Liver (tissue), 8 donors: ENCODE measurements at regions not wholly inside any gene's neighbourhood (a gene's known extent, or its start where the extent isn't known, plus 50 kb on each side); places are given as distances from the start of the nearest gene placed in this dataset.

Source experiments
- DNase-seq: peaks from one replicate; pipeline ENCODE4 v3.0.0-alpha.2; 2017; ENCODE audit warnings: low spot score
- H3K27ac ChIP-seq, 2 donors: one replicate each; pipeline ENCODE4 v1.7.0; 2013; ENCODE audit warnings: inconsistent platforms in 2 of 2, low read length in 2 of 2, control low read depth in 1 of 2, low read depth in 1 of 2, mild to moderate bottlenecking in 1 of 2
- H3K27me3 ChIP-seq, 4 donors: one replicate each; pipeline versions ENCODE4 v1.6.1 to v1.7.0; 2013; ENCODE audit warnings: low read length in 3 of 4, inconsistent platforms in 1 of 4, mild to moderate bottlenecking in 1 of 4, moderate library complexity in 1 of 4; ENCODE audit not compliant: control insufficient read depth in 4 of 4, insufficient read depth in 4 of 4
- H3K36me3 ChIP-seq, 4 donors: one replicate each; pipeline versions ENCODE4 v1.6.1 to v1.7.0; 2013; ENCODE audit warnings: low read length in 3 of 4, mild to moderate bottlenecking in 3 of 4, low read depth in 1 of 4, moderate library complexity in 1 of 4; ENCODE audit not compliant: control insufficient read depth in 4 of 4, insufficient read depth in 3 of 4
- H3K4me1 ChIP-seq, 4 donors: one replicate each; pipeline versions ENCODE4 v1.6.1 to v1.7.0; 2013; ENCODE audit warnings: low read length in 3 of 4, mild to moderate bottlenecking in 3 of 4, moderate library complexity in 1 of 4; ENCODE audit not compliant: control insufficient read depth in 4 of 4, insufficient read depth in 4 of 4
- H3K4me3 ChIP-seq, 3 donors: one replicate each; pipeline versions ENCODE4 v1.6.1 to v1.7.0; 2013; ENCODE audit warnings: low read length in 3 of 3, control low read depth in 1 of 3, low read depth in 1 of 3, mild to moderate bottlenecking in 1 of 3
- H3K9ac ChIP-seq, 2 donors: one replicate each; pipeline ENCODE4 v1.7.0; 2013; ENCODE audit warnings: low read length in 2 of 2, mild to moderate bottlenecking in 2 of 2, moderate library complexity in 2 of 2, control low read depth in 1 of 2, low read depth in 1 of 2
- H3K9me3 ChIP-seq, 4 donors: one replicate each; pipeline versions ENCODE4 v1.6.1 to v1.7.0; 2013; ENCODE audit warnings: low read length in 3 of 4; ENCODE audit not compliant: control insufficient read depth in 4 of 4
- ATF3 ChIP-seq: IDR thresholded peaks from 2 replicates; pipeline ENCODE4 v1.6.1; 2016; ENCODE audit warnings: antibody characterized with exemption
- CTCF ChIP-seq: fragments of 150-350 bp; IDR thresholded peaks from 2 replicates; pipeline ENCODE4 v1.5.1; 2017; ENCODE audit warnings: improper control_type of control experiment, low read depth, low read length; ENCODE audit not compliant: missing input control
- EGR1 ChIP-seq, 2 donors: IDR thresholded peaks; 2 replicates each; pipeline ENCODE4 v1.6.1; 2016 to 2018; ENCODE audit warnings: antibody characterized with exemption in 2 of 2, low read depth in 2 of 2
- FOXA1 ChIP-seq: IDR thresholded peaks from 2 replicates; pipeline ENCODE4 v1.6.1; 2016; ENCODE audit warnings: antibody characterized with exemption
- GABPA ChIP-seq, 2 donors: IDR thresholded peaks in 1 of 2; conservative IDR thresholded peaks in 1 of 2; 2 replicates each; pipeline ENCODE4 v1.6.1; 2016; ENCODE audit warnings: antibody characterized with exemption in 2 of 2, mild to moderate bottlenecking in 1 of 2, moderate library complexity in 1 of 2
- HNF4A ChIP-seq, 2 donors: conservative IDR thresholded peaks; 2 replicates each; pipeline ENCODE4 v1.6.1; 2016; ENCODE audit warnings: antibody characterized with exemption in 2 of 2, mild to moderate bottlenecking in 2 of 2
- HNF4G ChIP-seq: IDR thresholded peaks from 2 replicates; pipeline ENCODE4 v1.6.1; 2016; ENCODE audit warnings: antibody characterized with exemption
- MAX ChIP-seq: IDR thresholded peaks from 2 replicates; pipeline ENCODE4 v1.6.1; 2016; ENCODE audit warnings: antibody characterized with exemption
- NR2F2 ChIP-seq: IDR thresholded peaks from 2 replicates; pipeline ENCODE4 v1.6.1; 2016; ENCODE audit warnings: antibody characterized with exemption
- RAD21 ChIP-seq, 2 donors: IDR thresholded peaks; 2 replicates each; pipeline ENCODE4 v1.6.1; 2016; ENCODE audit warnings: antibody characterized with exemption in 2 of 2, mild to moderate bottlenecking in 2 of 2
- RXRA ChIP-seq, 2 donors: IDR thresholded peaks; 2 replicates each; pipeline ENCODE4 v1.6.1; 2017 to 2018; ENCODE audit warnings: antibody characterized with exemption in 2 of 2, mild to moderate bottlenecking in 1 of 2
- SP1 ChIP-seq: IDR thresholded peaks from 2 replicates; pipeline ENCODE4 v1.6.1; 2018; ENCODE audit warnings: antibody characterized with exemption, mild to moderate bottlenecking
- TAF1 ChIP-seq: conservative IDR thresholded peaks from 2 replicates; pipeline ENCODE4 v1.6.1; 2016; ENCODE audit warnings: antibody characterized with exemption, mild to moderate bottlenecking
- ZBTB33 ChIP-seq: IDR thresholded peaks from 2 replicates; pipeline ENCODE4 v1.6.1; 2016; ENCODE audit warnings: antibody characterized with exemption
- WGBS: extraction: QIAGEN DNeasy Blood & Tissue Kit; methylation state at CpG from one replicate; pipeline ENCODE4 v1.1.7; 2013; 5-methylcytosine and 5-hydroxymethylcytosine counted together
- TF ChIP-seq, protein P1 (sequence below): IDR thresholded peaks from 2 replicates; pipeline ENCODE4 v1.6.1; 2016; ENCODE audit warnings: antibody characterized with exemption, mild to moderate bottlenecking
- donor health status: healthy.
- donor health status: healthy.
- donor health status: healthy.
- donor health status: healthy.
- donor health status: healthy.

DNA sequence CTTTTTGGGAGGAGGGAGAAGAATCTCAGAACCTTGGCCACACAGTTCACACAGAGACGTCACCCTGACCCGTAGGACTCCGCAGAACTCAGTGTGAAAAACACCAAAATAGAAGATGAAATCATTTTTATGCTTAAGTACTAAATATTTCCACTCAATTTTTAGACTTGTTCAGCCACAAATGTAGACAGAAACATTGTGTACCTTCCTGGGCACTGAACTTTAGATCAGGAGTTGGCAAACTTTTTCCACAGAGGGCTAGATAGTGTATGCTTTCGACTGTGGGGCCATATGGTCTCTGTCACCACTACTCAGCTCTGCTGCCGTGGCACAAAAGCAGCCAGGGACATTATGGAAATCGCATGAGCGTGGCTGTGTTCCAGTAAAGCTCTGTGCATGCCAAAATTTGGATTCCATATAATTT lies 61.8 kb upstream of the STOX2 start:
- DNase-seq: no peak
- no peak overlapping the region for H3K27ac ChIP-seq
- H3K4me1 ChIP-seq: no peaks in the 10 kb centered on the region
- no peak overlapping the region for H3K4me3 ChIP-seq
- H3K27me3 ChIP-seq: peaks cover 0 to 2% (median 0%) of the 10 kb centered on the region in 4 donors
- peak; percentile 30 for TF ChIP-seq NR2F2
- no peak for TF ChIP-seq FOXA1
- peak; percentile 51 for TF ChIP-seq SP1
- TF ChIP-seq RXRA (IDR thresholded peaks at IDR 0.05): peak in 1 of 2 donors; percentile 10
- no peak for TF ChIP-seq RAD21 (IDR thresholded peaks at IDR 0.05)
- H3K36me3 ChIP-seq: no peaks in the 10 kb centered on the region
- peaks cover 0 to 4% (median 0%) of the 10 kb centered on the region in 4 donors for H3K9me3 ChIP-seq
- 77% methylated on average over 7 of the region's 7 CpGs for WGBS
- H3K9ac ChIP-seq: no peak overlapping the region

GRCh38 chr4:183846951-183847350 lies 58.2 kb upstream of the STOX2 start:
- Histone ChIP-seq H3K9ac (no peak overlapping the region), H3K27me3 (no peaks in the 10 kb centered on the region), H3K36me3 (no peaks in the 10 kb centered on the region), H3K9me3 (peaks cover 0 to 4% (median 0%) of the 10 kb centered on the region in 4 donors), H3K4me1 (peaks cover 0 to 2% (median 1%) of the 10 kb centered on the region in 4 donors), H3K4me3 (no peak overlapping the region), H3K27ac (no peak overlapping the region)
- TF ChIP-seq, protein P1, sequence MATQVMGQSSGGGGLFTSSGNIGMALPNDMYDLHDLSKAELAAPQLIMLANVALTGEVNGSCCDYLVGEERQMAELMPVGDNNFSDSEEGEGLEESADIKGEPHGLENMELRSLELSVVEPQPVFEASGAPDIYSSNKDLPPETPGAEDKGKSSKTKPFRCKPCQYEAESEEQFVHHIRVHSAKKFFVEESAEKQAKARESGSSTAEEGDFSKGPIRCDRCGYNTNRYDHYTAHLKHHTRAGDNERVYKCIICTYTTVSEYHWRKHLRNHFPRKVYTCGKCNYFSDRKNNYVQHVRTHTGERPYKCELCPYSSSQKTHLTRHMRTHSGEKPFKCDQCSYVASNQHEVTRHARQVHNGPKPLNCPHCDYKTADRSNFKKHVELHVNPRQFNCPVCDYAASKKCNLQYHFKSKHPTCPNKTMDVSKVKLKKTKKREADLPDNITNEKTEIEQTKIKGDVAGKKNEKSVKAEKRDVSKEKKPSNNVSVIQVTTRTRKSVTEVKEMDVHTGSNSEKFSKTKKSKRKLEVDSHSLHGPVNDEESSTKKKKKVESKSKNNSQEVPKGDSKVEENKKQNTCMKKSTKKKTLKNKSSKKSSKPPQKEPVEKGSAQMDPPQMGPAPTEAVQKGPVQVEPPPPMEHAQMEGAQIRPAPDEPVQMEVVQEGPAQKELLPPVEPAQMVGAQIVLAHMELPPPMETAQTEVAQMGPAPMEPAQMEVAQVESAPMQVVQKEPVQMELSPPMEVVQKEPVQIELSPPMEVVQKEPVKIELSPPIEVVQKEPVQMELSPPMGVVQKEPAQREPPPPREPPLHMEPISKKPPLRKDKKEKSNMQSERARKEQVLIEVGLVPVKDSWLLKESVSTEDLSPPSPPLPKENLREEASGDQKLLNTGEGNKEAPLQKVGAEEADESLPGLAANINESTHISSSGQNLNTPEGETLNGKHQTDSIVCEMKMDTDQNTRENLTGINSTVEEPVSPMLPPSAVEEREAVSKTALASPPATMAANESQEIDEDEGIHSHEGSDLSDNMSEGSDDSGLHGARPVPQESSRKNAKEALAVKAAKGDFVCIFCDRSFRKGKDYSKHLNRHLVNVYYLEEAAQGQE: no peak
- TF ChIP-seq TAF1 (no peak), RAD21 (IDR thresholded peaks at IDR 0.05) (no peak)
- no peak for DNase-seq

DNA sequence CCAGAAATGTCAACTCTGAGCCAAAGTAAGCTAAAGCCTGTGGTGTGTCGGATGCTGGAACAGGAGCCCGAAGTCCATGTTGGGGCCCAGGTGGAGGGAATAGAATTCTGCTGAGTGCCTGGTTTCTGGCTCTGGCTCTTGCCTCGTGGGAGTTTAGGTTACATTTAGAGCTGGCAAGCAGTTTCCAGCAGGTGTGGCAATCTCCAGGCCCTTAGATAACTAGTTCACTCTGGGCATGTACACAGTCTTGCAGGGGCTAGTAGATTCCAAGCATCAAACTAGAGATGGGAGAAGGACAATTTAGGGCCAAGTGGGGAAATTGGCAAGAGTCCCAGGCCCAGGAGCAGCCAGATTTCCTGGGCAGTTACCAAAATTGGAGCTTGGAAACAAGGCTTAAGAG lies 56.3 kb upstream of the STOX2 start:
- H3K9me3 ChIP-seq: peaks cover 0 to 4% (median 0%) of the 10 kb centered on the region in 4 donors
- DNase-seq: no peak
- H3K36me3 ChIP-seq: no peaks in the 10 kb centered on the region
- no peak for TF ChIP-seq HNF4G
- no peak for TF ChIP-seq TAF1
- peak in 1 of 2 donors; percentile 24 for TF ChIP-seq HNF4A (conservative IDR thresholded peaks at IDR 0.05)
- 29% methylated on average over 3 of the region's 3 CpGs for WGBS
- H3K27ac ChIP-seq: no peak overlapping the region
- H3K4me3 ChIP-seq: no peak overlapping the region
- no peaks in the 10 kb centered on the region for H3K27me3 ChIP-seq
- peaks cover 0 to 2% (median 1%) of the 10 kb centered on the region in 4 donors for H3K4me1 ChIP-seq
- no peak overlapping the region for H3K9ac ChIP-seq

- peaks cover 0 to 2% (median 1%) of the 10 kb centered on the region in 4 donors for H3K4me1 ChIP-seq
- no peak for TF ChIP-seq MAX
- no peak for TF ChIP-seq RAD21 (IDR thresholded peaks at IDR 0.05)
- TF ChIP-seq ZBTB33: no peak
- no peak for TF ChIP-seq SP1
- no peak for TF ChIP-seq CTCF
- TF ChIP-seq GABPA (IDR thresholded peaks at IDR 0.05 in 1 of 2, conservative IDR thresholded peaks at IDR 0.05 in 1 of 2): no peak
- TF ChIP-seq HNF4A (conservative IDR thresholded peaks at IDR 0.05): no peak
- TF ChIP-seq TAF1: no peak
- TF ChIP-seq RXRA (IDR thresholded peaks at IDR 0.05): no peak
- TF ChIP-seq ATF3: no peak
- no peak for TF ChIP-seq HNF4G
- no peak for TF ChIP-seq EGR1 (IDR thresholded peaks at IDR 0.05; ENCODE audit: low read depth in 2 of 2)
- TF ChIP-seq FOXA1: no peak
Observed at GRCh38 chr4:183852910-183853547, 52.1 kb upstream of the STOX2 start.

More at GRCh38 chr4:183852910-183853547, 52.1 kb upstream of the STOX2 start:
- Histone ChIP-seq H3K4me3 (no peak overlapping the region), H3K27me3 (no peaks in the 10 kb centered on the region), H3K9me3 (no peaks in the 10 kb centered on the region), H3K9ac (no peak overlapping the region), H3K36me3 (no peaks in the 10 kb centered on the region), H3K27ac (no peak overlapping the region)
- no peak for DNase-seq
- WGBS: 80% methylated on average over 10 of the region's 10 CpGs
